ENCODE measurements at regions not wholly inside any gene's neighbourhood (a gene's known extent, or its start where the extent isn't known, plus 50 kb on each side); places are given as distances from the start of the nearest gene placed in this dataset.

DNA sequence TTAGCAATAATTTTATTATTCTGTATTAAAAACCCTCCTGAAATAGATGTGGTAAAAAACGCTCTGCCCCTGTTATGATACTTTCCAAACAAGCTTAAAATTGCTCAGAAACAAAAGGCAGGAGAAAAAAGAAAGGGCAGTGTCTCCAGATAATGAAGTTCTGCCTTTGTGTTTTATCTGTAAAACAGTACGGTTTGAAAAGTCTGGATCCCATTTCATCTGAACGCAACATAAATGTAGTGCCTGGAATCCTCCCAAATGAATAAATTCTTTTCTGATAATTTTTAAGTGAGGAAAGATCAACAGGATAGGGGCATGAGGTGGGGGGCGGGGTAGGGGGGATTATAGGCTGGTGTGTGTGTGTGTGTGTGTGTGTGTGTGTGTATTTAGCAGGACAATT lies 87.5 kb upstream of the SOX9 start:
- no peak overlapping the region for H3K27ac ChIP-seq (replicated peaks)
- peaks cover 14% of the 10 kb centered on the region for H3K27me3 ChIP-seq (ENCODE audit: insufficient read depth, poor library complexity, severe bottlenecking)
- DNase-seq (ENCODE audit: low read depth in 1 of 2, low spot score in 1 of 2), result no peak
- TF ChIP-seq, protein P1, sequence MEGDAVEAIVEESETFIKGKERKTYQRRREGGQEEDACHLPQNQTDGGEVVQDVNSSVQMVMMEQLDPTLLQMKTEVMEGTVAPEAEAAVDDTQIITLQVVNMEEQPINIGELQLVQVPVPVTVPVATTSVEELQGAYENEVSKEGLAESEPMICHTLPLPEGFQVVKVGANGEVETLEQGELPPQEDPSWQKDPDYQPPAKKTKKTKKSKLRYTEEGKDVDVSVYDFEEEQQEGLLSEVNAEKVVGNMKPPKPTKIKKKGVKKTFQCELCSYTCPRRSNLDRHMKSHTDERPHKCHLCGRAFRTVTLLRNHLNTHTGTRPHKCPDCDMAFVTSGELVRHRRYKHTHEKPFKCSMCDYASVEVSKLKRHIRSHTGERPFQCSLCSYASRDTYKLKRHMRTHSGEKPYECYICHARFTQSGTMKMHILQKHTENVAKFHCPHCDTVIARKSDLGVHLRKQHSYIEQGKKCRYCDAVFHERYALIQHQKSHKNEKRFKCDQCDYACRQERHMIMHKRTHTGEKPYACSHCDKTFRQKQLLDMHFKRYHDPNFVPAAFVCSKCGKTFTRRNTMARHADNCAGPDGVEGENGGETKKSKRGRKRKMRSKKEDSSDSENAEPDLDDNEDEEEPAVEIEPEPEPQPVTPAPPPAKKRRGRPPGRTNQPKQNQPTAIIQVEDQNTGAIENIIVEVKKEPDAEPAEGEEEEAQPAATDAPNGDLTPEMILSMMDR (IDR thresholded peaks at IDR 0.05; ENCODE audit: insufficient read depth, low read length), result no peak
- no peak for TF ChIP-seq POLR2AphosphoS5 (IDR thresholded peaks at IDR 0.05; ENCODE audit: low read depth)
- TF ChIP-seq SPI1 (IDR thresholded peaks at IDR 0.05; ENCODE audit: borderline replicate concordance, low read depth), result no peak
- TF ChIP-seq GABPA (IDR thresholded peaks at IDR 0.05; ENCODE audit: low read depth), result no peak
- TF ChIP-seq, protein P2, sequence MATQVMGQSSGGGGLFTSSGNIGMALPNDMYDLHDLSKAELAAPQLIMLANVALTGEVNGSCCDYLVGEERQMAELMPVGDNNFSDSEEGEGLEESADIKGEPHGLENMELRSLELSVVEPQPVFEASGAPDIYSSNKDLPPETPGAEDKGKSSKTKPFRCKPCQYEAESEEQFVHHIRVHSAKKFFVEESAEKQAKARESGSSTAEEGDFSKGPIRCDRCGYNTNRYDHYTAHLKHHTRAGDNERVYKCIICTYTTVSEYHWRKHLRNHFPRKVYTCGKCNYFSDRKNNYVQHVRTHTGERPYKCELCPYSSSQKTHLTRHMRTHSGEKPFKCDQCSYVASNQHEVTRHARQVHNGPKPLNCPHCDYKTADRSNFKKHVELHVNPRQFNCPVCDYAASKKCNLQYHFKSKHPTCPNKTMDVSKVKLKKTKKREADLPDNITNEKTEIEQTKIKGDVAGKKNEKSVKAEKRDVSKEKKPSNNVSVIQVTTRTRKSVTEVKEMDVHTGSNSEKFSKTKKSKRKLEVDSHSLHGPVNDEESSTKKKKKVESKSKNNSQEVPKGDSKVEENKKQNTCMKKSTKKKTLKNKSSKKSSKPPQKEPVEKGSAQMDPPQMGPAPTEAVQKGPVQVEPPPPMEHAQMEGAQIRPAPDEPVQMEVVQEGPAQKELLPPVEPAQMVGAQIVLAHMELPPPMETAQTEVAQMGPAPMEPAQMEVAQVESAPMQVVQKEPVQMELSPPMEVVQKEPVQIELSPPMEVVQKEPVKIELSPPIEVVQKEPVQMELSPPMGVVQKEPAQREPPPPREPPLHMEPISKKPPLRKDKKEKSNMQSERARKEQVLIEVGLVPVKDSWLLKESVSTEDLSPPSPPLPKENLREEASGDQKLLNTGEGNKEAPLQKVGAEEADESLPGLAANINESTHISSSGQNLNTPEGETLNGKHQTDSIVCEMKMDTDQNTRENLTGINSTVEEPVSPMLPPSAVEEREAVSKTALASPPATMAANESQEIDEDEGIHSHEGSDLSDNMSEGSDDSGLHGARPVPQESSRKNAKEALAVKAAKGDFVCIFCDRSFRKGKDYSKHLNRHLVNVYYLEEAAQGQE (IDR thresholded peaks at IDR 0.05; ENCODE audit: insufficient replicate concordance, low read depth), result no peak
- H3K4me3 ChIP-seq (replicated peaks; ENCODE audit: insufficient read depth, low read length), result no peak overlapping the region

DNA sequence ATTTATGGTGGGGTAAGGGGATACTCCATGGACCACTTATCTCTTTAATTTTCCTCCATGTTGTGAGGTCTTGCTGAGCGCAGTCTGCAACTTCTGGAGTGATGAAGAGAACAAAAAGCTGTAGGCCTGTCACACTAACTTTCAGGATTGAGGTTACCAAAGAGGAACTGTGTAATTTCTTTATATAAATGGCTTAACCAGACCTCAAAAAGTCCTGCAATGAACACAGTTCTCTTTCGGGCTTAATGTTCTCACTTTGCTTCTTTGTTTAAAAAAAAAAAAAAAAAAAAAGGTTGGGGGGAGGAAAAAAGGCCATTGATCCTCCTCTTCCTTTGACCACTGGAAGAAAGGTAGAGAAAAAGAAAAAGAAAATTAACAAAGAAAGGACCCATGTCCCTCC lies 86.8 kb upstream of the SOX9 start:
- Histone ChIP-seq H3K4me3 (replicated peaks; ENCODE audit: insufficient read depth, low read length) (no peak overlapping the region), H3K27me3 (ENCODE audit: insufficient read depth, poor library complexity, severe bottlenecking) (peaks cover 14% of the 10 kb centered on the region), H3K27ac (replicated peaks) (no peak overlapping the region)
- no peak for DNase-seq (ENCODE audit: low read depth in 1 of 2, low spot score in 1 of 2)
- TF ChIP-seq GABPA (IDR thresholded peaks at IDR 0.05; ENCODE audit: low read depth), result no peak
- TF ChIP-seq POLR2AphosphoS5 (IDR thresholded peaks at IDR 0.05; ENCODE audit: low read depth), result no peak
- no peak for TF ChIP-seq SPI1 (IDR thresholded peaks at IDR 0.05; ENCODE audit: borderline replicate concordance, low read depth)
- TF ChIP-seq, protein P1 (IDR thresholded peaks at IDR 0.05; ENCODE audit: insufficient read depth, low read length), result no peak
- TF ChIP-seq, protein P2 (IDR thresholded peaks at IDR 0.05; ENCODE audit: insufficient replicate concordance, low read depth), result no peak

DNA sequence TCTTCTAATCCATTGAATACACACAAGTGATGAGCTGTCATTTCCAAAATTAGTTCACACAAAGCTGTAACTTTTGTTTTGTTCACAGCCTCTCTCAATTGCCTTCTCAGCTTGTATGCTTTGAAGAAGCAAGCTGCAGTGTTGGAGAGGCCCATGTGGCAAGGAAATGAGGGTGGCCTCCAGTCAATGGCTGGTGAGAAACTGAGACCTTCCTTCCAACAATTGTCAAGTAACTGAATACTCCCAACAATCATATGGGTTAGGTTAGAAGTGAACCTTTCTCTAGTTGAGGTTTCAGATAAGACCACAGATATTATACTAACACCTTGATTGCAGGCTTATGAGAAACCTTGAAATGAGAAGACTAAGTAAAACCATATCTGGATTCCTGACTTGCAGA lies 82.4 kb upstream of the SOX9 start:
- DNase-seq (ENCODE audit: low read depth in 1 of 2, low spot score in 1 of 2), result no peak
- no peak overlapping the region for H3K4me3 ChIP-seq (replicated peaks; ENCODE audit: insufficient read depth, low read length)
- no peak for TF ChIP-seq SPI1 (IDR thresholded peaks at IDR 0.05; ENCODE audit: borderline replicate concordance, low read depth)
- TF ChIP-seq POLR2AphosphoS5 (IDR thresholded peaks at IDR 0.05; ENCODE audit: low read depth), result no peak
- TF ChIP-seq, protein P2 (IDR thresholded peaks at IDR 0.05; ENCODE audit: insufficient replicate concordance, low read depth), result no peak
- TF ChIP-seq, protein P1 (IDR thresholded peaks at IDR 0.05; ENCODE audit: insufficient read depth, low read length), result no peak

More for the DNA sequence above, 82.4 kb upstream of the SOX9 start:
- Histone ChIP-seq H3K27me3 (ENCODE audit: insufficient read depth, poor library complexity, severe bottlenecking) (no peaks in the 10 kb centered on the region), H3K27ac (replicated peaks) (no peak overlapping the region)

Measured in HL-60 (cell line).